ENCODE measurements at regions not wholly inside any gene's neighbourhood (a gene's known extent, or its start where the extent isn't known, plus 50 kb on each side); places are given as distances from the start of the nearest gene placed in this dataset.

GRCh38 chr20:23234311-23235078 is 116.1 kb upstream of the NXT1 start:
- TF ChIP-seq CTCF (conservative IDR thresholded peaks at IDR 0.05) (no peak), ZFX (IDR thresholded peaks at IDR 0.05) (no peak)
